IMR-90 (cell line): ENCODE measurements at regions not wholly inside any gene's neighbourhood (a gene's known extent, or its start where the extent isn't known, plus 50 kb on each side); places are given as distances from the start of the nearest gene placed in this dataset.

Experiments used
- ATAC-seq: fragments of 200-7000 bp; cut with Tn5 transposase; 2 replicates; pipeline ENCODE4 v1.9.1; 2020; ENCODE audit warnings: low read depth, mild to moderate bottlenecking, moderate library complexity
- BruUV-seq: library from RNA; stranded (reverse); fragments of 400-500 nt; replicated peaks from 2 replicates; lab custom pipeline; 2021; lab: Mats Ljungman, UMichigan
- CTCF ChIA-PET: fragments of 300-600 bp; formaldehyde crosslinking; extraction: SDS; loops from one replicate; lab custom pipeline; 2021; ENCODE audit warnings: antibody characterized with exemption; lab: Yijun Ruan, JAX
- POLR2A ChIA-PET: fragments of 300-600 bp; sonication (Branson Sonifier 250); formaldehyde crosslinking; loops from one replicate; lab custom pipeline; 2022; ENCODE audit warnings: antibody characterized with exemption; ENCODE audit not compliant: unreplicated experiment; lab: Charles Lee
- DNase-seq: peaks from one replicate; pipeline ENCODE4 v3.0.0; 2013
- H2AFZ ChIP-seq: replicated peaks from 2 replicates; pipeline ENCODE3; 2013; ENCODE audit warnings: low read length, mild to moderate bottlenecking; ENCODE audit not compliant: poor library complexity
- H2AK5ac ChIP-seq: 2 replicates; pipeline ENCODE4 v1.6.1; 2013; ENCODE audit warnings: low read depth, low read length, inconsistent platforms
- H2AK9ac ChIP-seq: replicated peaks from 2 replicates; pipeline ENCODE3; 2013; ENCODE audit warnings: mild to moderate bottlenecking, low read depth, low read length, moderate library complexity; ENCODE audit not compliant: poor library complexity
- H2BK120ac ChIP-seq: 2 replicates; pipeline ENCODE4 v1.6.1; 2013; ENCODE audit warnings: low read depth, low read length, inconsistent platforms
- H2BK15ac ChIP-seq: 3 replicates; pipeline ENCODE4 v1.6.1; 2013; ENCODE audit warnings: low read depth, low read length, inconsistent platforms
- H2BK20ac ChIP-seq: 2 replicates; pipeline ENCODE4 v1.6.1; 2013; ENCODE audit warnings: low read depth, mild to moderate bottlenecking, inconsistent platforms, low read length, moderate library complexity
- H2BK5ac ChIP-seq: 2 replicates; pipeline ENCODE4 v1.6.1; 2013; ENCODE audit warnings: mild to moderate bottlenecking, low read depth, low read length, inconsistent platforms; ENCODE audit not compliant: poor library complexity, severe bottlenecking
- H3K14ac ChIP-seq: replicated peaks from 2 replicates; pipeline ENCODE4 v1.6.1; 2013; ENCODE audit warnings: low read depth, low read length, inconsistent platforms
- H3K18ac ChIP-seq: 2 replicates; pipeline ENCODE4 v1.6.1; 2013; ENCODE audit warnings: low read depth, low read length, control low read depth
- H3K23ac ChIP-seq: 2 replicates; pipeline ENCODE4 v1.6.1; 2013; ENCODE audit warnings: low read depth, low read length, inconsistent platforms
- H3K27ac ChIP-seq: 2 replicates; pipeline ENCODE4 v1.5.1; 2013; ENCODE audit warnings: mild to moderate bottlenecking, control low read depth, low read length; ENCODE audit not compliant: insufficient read depth
- H3K27me3 ChIP-seq: 2 replicates; pipeline ENCODE4 v1.6.1; 2013; ENCODE audit warnings: low read length; ENCODE audit not compliant: control insufficient read depth, insufficient read depth
- H3K36me3 ChIP-seq: 2 replicates; pipeline ENCODE4 v1.6.1; 2013; ENCODE audit warnings: low read length, mixed read lengths; ENCODE audit not compliant: control insufficient read depth, insufficient read depth
- H3K4ac ChIP-seq: 2 replicates; pipeline ENCODE4 v1.6.1; 2013; ENCODE audit warnings: low read depth, low read length, inconsistent platforms
- H3K4me1 ChIP-seq: 2 replicates; pipeline ENCODE4 v1.6.1; 2013; ENCODE audit warnings: low read length, mixed read lengths; ENCODE audit not compliant: control insufficient read depth, insufficient read depth
- H3K4me2 ChIP-seq: 2 replicates; pipeline ENCODE4 v1.6.1; 2013; ENCODE audit warnings: low read depth, mild to moderate bottlenecking, control low read depth, low read length, moderate library complexity
- H3K4me3 ChIP-seq: 2 replicates; pipeline ENCODE4 v1.5.1; 2013; ENCODE audit warnings: low read depth, mild to moderate bottlenecking, control low read depth, low read length, moderate library complexity; ENCODE audit not compliant: insufficient read depth
- H3K56ac ChIP-seq: 2 replicates; pipeline ENCODE4 v1.6.1; 2013; ENCODE audit warnings: low read length, inconsistent platforms; ENCODE audit not compliant: insufficient read depth; ENCODE audit errors: extremely low read depth
- H3K79me1 ChIP-seq, 2 experiments: 2 replicates each; pipeline ENCODE4 v1.6.1; 2013; ENCODE audit warnings: low read length in 2 of 2, inconsistent platforms in 1 of 2, low read depth in 1 of 2
- H3K9ac ChIP-seq: 2 replicates; pipeline ENCODE4 v1.6.1; 2013; ENCODE audit warnings: low read depth, low read length, control low read depth
- H3K9me1 ChIP-seq: 2 replicates; pipeline ENCODE4 v1.6.1; 2013; ENCODE audit warnings: low read length, inconsistent platforms; ENCODE audit not compliant: insufficient read depth
- H3K9me3 ChIP-seq: 2 replicates; pipeline ENCODE4 v1.6.1; 2013; ENCODE audit warnings: low read length; ENCODE audit not compliant: control insufficient read depth, insufficient read depth
- H4K20me1 ChIP-seq: 2 replicates; pipeline ENCODE4 v1.6.1; 2013; ENCODE audit warnings: low read length, inconsistent platforms; ENCODE audit not compliant: insufficient read depth
- H4K5ac ChIP-seq: 2 replicates; pipeline ENCODE4 v1.6.1; 2013; ENCODE audit warnings: mild to moderate bottlenecking, low read depth, low read length, control low read depth
- H4K8ac ChIP-seq, 2 experiments: 2 replicates each; pipeline ENCODE4 v1.6.1; 2013; ENCODE audit warnings: low read depth in 2 of 2, low read length in 2 of 2, control low read depth in 1 of 2, inconsistent platforms in 1 of 2
- H4K91ac ChIP-seq: 2 replicates; pipeline ENCODE4 v1.6.1; 2013; ENCODE audit warnings: low read depth, low read length, inconsistent platforms; ENCODE audit not compliant: insufficient read depth
- BHLHE40 ChIP-seq: fragments of 150-350 bp; IDR thresholded peaks from 2 replicates; pipeline ENCODE4 v1.6.1; 2016; ENCODE audit warnings: mild to moderate bottlenecking, low read depth, low read length
- CEBPB ChIP-seq: IDR thresholded peaks from 2 replicates; pipeline ENCODE4 v1.6.1; 2012; ENCODE audit warnings: low read depth, low read length, improper control_type of control experiment
- CHD1 ChIP-seq: IDR thresholded peaks from 2 replicates; pipeline ENCODE4 v1.6.1; 2012; ENCODE audit warnings: low read depth, low read length, improper control_type of control experiment
- CTCF ChIP-seq: conservative IDR thresholded peaks from 2 replicates; pipeline ENCODE4 v1.5.1; 2012; ENCODE audit warnings: mild to moderate bottlenecking, low read depth, low read length, improper control_type of control experiment
- ELK1 ChIP-seq: fragments of 150-350 bp; IDR thresholded peaks from 2 replicates; pipeline ENCODE4 v1.6.1; 2016; ENCODE audit warnings: low read depth, mild to moderate bottlenecking, low read length, moderate library complexity, borderline replicate concordance
- FOS ChIP-seq: fragments of 150-350 bp; IDR thresholded peaks from 2 replicates; pipeline ENCODE4 v1.6.1; 2016; ENCODE audit warnings: low read depth, low read length
- MAFK ChIP-seq: IDR thresholded peaks from 2 replicates; pipeline ENCODE4 v1.6.1; 2012; ENCODE audit warnings: low read depth, low read length, improper control_type of control experiment
- MAZ ChIP-seq: IDR thresholded peaks from 2 replicates; pipeline ENCODE4 v1.6.1; 2012; ENCODE audit warnings: low read depth, mild to moderate bottlenecking, low read length, improper control_type of control experiment, moderate library complexity, borderline replicate concordance
- MXI1 ChIP-seq: IDR thresholded peaks from 2 replicates; pipeline ENCODE4 v1.6.1; 2012; ENCODE audit warnings: low read depth, mild to moderate bottlenecking, low read length, moderate library complexity, borderline replicate concordance
- NFE2L2 ChIP-seq: fragments of 150-350 bp; IDR thresholded peaks from 2 replicates; pipeline ENCODE4 v1.6.1; 2016; ENCODE audit warnings: low read depth, mild to moderate bottlenecking, low read length
- POLR2A ChIP-seq: IDR thresholded peaks from 2 replicates; pipeline ENCODE4 v1.6.1; 2012; ENCODE audit warnings: mild to moderate bottlenecking, low read depth, low read length
- RAD21 ChIP-seq: IDR thresholded peaks from 2 replicates; pipeline ENCODE4 v1.6.1; 2012; ENCODE audit warnings: low read length, improper control_type of control experiment
- RCOR1 ChIP-seq: IDR thresholded peaks from 2 replicates; pipeline ENCODE4 v1.6.1; 2012; ENCODE audit warnings: mild to moderate bottlenecking, low read length, improper control_type of control experiment; ENCODE audit not compliant: insufficient replicate concordance
- RFX5 ChIP-seq: IDR thresholded peaks from 2 replicates; pipeline ENCODE4 v1.8.0; 2012; ENCODE audit warnings: low read depth, mild to moderate bottlenecking, low read length, moderate library complexity
- SMC3 ChIP-seq: fragments of 150-350 bp; IDR thresholded peaks from 2 replicates; pipeline ENCODE4 v1.6.1; 2016; ENCODE audit warnings: low read depth, mild to moderate bottlenecking, antibody characterized with exemption, low read length, moderate library complexity
- USF2 ChIP-seq: fragments of 150-350 bp; IDR thresholded peaks from 2 replicates; pipeline ENCODE4 v1.6.1; 2017; ENCODE audit warnings: mild to moderate bottlenecking, antibody characterized with exemption, low read length, low read depth
- WGBS, 2 experiments: methylation state at CpG; one replicate each; pipeline versions ENCODE4 v1.1.5 to v1.1.7; 2013; ENCODE audit warnings: missing lambda C conversion rate in 2 of 2; ENCODE audit not compliant: insufficient read length in 1 of 2; ENCODE audit errors: extremely low coverage in 2 of 2; 5-methylcytosine and 5-hydroxymethylcytosine counted together
- dilution Hi-C: fragments of 300-500 bp; cut with HindIII; formaldehyde crosslinking; loops from one replicate; pipeline ENCODE4 v1.14.3; 2018; ENCODE audit warnings: low sequenced_read_pairs; ENCODE audit not compliant: unreplicated experiment
- in situ Hi-C: fragments of 300-500 bp; cut with MboI; formaldehyde crosslinking; loops from 3 replicates; pipeline ENCODE4 v1.14.3; 2019; ENCODE audit warnings: low sequenced_read_pairs, inconsistent platforms, mixed read lengths
- intact Hi-C: fragments of 100-400 bp; cut with micrococcal nuclease; formaldehyde crosslinking; loops from 2 replicates; pipeline ENCODE4 v1.10.0; 2022

- no peak overlapping the region for H3K14ac ChIP-seq
- H4K8ac ChIP-seq, result no peak overlapping the region
- H3K9me3 ChIP-seq, result peaks cover 2% of the 10 kb centered on the region; the same call in 1 of the 2 replicates
- no peaks in the 10 kb centered on the region for H3K36me3 ChIP-seq
- no TSS peak for BruUV-seq
- intact Hi-C loops (no loop called here), in situ Hi-C loops (no loop called here), dilution Hi-C loops (no loop called here)
- H3K4ac ChIP-seq, result no peak overlapping the region
- POLR2A ChIA-PET, result no interaction called here
- no peak overlapping the region for H2AK9ac ChIP-seq
- H3K18ac ChIP-seq, result no peak overlapping the region
- no peaks in the 10 kb centered on the region for H3K9me1 ChIP-seq
- no peaks in the 10 kb centered on the region for H4K20me1 ChIP-seq
- no peak overlapping the region for H2BK5ac ChIP-seq
- no peak overlapping the region for H3K23ac ChIP-seq
- TF ChIP-seq SMC3 (no peak), CTCF (no peak), NFE2L2 (no peak), MAZ (no peak), BHLHE40 (no peak), POLR2A (no peak), ELK1 (no peak), RFX5 (no peak), USF2 (no peak), MXI1 (no peak), CEBPB (no peak), RCOR1 (no peak), RAD21 (no peak), FOS (no peak), CHD1 (no peak), MAFK (no peak)
- CTCF ChIA-PET, result no interaction called here
- H4K91ac ChIP-seq, result no peak overlapping the region
- H3K4me1 ChIP-seq, result no peaks in the 10 kb centered on the region
- no peak overlapping the region for H2BK20ac ChIP-seq
- H3K56ac ChIP-seq, result no peak overlapping the region
- ATAC-seq, result no peak
- WGBS, 2 experiments, result no CpG with 5 or more reads among the region's 2 CpGs
- no peak overlapping the region for H3K9ac ChIP-seq
- H2AK5ac ChIP-seq, result no peak overlapping the region
- no peak overlapping the region for H2AFZ ChIP-seq
- DNase-seq, result no peak
- H4K5ac ChIP-seq, result no peak overlapping the region
- no peak overlapping the region for H2BK120ac ChIP-seq
- no peaks in the 10 kb centered on the region for H3K27me3 ChIP-seq
- H3K27ac ChIP-seq, result no peak overlapping the region
- H3K4me3 ChIP-seq, result no peak overlapping the region
- no peaks in the 10 kb centered on the region for H3K79me1 ChIP-seq
- H3K4me2 ChIP-seq, result no peak overlapping the region
- H2BK15ac ChIP-seq, result no peak overlapping the region
Measured at GRCh38 chr9:1701113-1701512, 314.0 kb upstream of the SMARCA2 start.
